ENCODE measurements at regions not wholly inside any gene's neighbourhood (a gene's known extent, or its start where the extent isn't known, plus 50 kb on each side); places are given as distances from the start of the nearest gene placed in this dataset.

GRCh38 chr2:106706283-106706682 lies 179.7 kb downstream of the ST6GAL2 start:
- no peak for DNase-seq (ENCODE audit: low read depth in 1 of 2, low spot score in 1 of 2)

DNA sequence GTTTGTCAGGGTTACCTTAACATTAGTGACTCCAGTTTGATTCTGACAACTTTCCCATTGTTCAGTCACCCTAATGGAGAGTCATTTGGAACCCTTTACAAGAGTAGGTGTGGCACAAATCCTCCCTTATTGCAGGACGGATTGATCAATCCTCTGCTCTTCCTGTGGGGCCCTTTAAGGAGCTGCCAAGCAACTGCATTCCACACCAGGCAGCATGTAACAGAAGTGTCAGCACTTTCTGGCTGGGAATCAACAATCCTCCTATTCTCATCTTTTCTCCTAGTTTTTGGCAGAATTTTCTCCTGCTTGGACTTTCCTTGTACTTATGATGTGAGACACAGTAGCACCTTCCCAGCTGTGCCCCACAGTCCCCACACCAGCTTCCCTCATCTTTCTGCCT lies 177.8 kb downstream of the ST6GAL2 start:
- no peak for DNase-seq (ENCODE audit: low read depth in 1 of 2, low spot score in 1 of 2)

- no peak for DNase-seq (ENCODE audit: low read depth in 1 of 2, low spot score in 1 of 2)
Measured at GRCh38 chr2:106709229-106709628, 176.7 kb downstream of the ST6GAL2 start.

- DNase-seq (ENCODE audit: low read depth in 1 of 2, low spot score in 1 of 2) = no peak
Measured at GRCh38 chr2:106719222-106719621, 166.7 kb downstream of the ST6GAL2 start.

DNA sequence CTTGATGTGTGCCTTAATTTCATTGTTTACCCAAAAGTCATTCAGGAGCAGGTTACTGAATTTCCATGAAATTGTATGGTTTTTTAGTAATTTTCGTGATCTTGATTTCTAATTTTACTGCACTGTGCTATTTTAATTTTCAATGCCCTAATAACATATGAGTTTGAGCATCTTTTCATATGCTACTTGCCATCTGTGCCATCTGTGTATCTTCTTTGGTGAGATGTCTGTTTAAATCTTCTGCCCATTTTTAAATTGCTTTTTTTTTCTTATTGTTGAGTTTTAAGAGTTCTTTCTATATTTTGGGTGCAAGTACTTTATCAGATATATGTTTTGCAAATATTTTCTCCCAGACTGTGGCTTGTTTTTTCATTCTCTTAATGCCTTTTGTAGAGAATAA lies 165.9 kb downstream of the ST6GAL2 start:
- DNase-seq (ENCODE audit: low read depth in 1 of 2, low spot score in 1 of 2) = no peak

GRCh38 chr2:106724301-106724794 lies 161.6 kb downstream of the ST6GAL2 start:
- no peak for DNase-seq (ENCODE audit: low read depth in 1 of 2, low spot score in 1 of 2)

DNA sequence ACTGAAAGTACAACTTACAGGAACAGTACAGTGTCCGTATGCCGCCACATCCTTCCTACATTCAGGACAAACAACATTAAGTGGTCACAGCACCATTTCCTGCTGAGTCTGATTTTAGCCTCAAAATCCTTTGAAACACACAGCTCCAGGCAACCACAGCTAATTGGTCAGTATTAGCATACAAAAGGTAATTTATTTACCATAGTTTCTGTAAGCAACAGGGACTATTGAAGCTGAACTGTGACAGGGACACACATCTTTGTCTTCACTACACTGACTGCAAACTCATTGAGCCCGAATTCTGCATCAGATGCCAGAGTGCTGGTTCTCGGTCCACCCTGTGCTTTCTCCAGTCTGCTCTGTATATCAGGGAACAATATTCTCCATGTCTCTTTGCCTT lies 151.8 kb downstream of the ST6GAL2 start:
- no peak for DNase-seq (ENCODE audit: low read depth in 1 of 2, low spot score in 1 of 2)

- no peak for DNase-seq (ENCODE audit: low read depth in 1 of 2, low spot score in 1 of 2)
Measured at GRCh38 chr2:106735807-106736206, 150.2 kb downstream of the ST6GAL2 start.

GRCh38 chr2:106736221-106736620 lies 149.7 kb downstream of the ST6GAL2 start:
- no peak for DNase-seq (ENCODE audit: low read depth in 1 of 2, low spot score in 1 of 2)

GRCh38 chr2:106745468-106745867 lies 140.5 kb downstream of the ST6GAL2 start:
- DNase-seq (ENCODE audit: low read depth in 1 of 2, low spot score in 1 of 2) = no peak

DNA sequence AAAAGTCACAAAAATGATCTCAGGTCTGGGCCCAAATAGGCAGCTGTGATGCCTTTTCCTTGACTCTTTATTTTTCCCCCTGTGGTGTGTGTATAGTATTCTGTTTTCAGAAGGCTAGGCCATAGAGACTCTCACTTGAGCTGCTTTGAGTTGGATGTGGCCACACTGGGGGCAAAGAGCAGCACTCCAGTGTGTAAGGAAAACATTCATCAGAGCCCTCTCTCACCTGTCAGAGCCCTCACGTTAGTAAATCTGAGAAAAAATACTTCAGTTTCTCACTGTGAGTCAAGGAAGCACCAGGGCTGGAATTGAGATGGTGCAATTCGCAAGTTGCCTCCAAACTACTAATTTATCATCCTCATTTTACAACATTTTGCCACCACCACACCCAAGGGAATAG lies 136.1 kb downstream of the ST6GAL2 start:
- no peak for DNase-seq (ENCODE audit: low read depth in 1 of 2, low spot score in 1 of 2)
